ENCODE measurements at regions not wholly inside any gene's neighbourhood (a gene's known extent, or its start where the extent isn't known, plus 50 kb on each side); places are given as distances from the start of the nearest gene placed in this dataset.

DNA sequence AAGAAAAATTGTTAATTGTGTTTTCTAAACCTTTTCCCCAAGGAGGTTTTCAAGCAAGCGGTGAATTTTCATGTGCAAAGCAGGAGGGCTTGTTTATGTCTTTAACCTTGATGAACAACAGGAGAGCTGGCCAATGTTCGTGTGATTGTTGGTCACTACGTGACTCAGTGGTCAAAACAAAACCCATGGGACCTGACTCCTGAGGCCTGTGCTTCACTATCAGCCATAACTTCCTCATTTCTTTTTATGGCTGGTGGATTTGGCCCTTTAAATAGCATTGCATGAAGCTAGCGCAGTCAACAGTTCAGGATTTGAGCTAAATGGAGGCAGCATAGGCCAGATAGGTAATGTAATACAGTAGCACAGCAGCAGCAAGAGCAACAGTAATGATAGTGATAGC, 80.5 kb downstream of the MID1IP1 start:
- TF ChIP-seq, protein P1, sequence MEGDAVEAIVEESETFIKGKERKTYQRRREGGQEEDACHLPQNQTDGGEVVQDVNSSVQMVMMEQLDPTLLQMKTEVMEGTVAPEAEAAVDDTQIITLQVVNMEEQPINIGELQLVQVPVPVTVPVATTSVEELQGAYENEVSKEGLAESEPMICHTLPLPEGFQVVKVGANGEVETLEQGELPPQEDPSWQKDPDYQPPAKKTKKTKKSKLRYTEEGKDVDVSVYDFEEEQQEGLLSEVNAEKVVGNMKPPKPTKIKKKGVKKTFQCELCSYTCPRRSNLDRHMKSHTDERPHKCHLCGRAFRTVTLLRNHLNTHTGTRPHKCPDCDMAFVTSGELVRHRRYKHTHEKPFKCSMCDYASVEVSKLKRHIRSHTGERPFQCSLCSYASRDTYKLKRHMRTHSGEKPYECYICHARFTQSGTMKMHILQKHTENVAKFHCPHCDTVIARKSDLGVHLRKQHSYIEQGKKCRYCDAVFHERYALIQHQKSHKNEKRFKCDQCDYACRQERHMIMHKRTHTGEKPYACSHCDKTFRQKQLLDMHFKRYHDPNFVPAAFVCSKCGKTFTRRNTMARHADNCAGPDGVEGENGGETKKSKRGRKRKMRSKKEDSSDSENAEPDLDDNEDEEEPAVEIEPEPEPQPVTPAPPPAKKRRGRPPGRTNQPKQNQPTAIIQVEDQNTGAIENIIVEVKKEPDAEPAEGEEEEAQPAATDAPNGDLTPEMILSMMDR (IDR thresholded peaks at IDR 0.05) = no peak
- TF ChIP-seq POLR2A (IDR thresholded peaks at IDR 0.05) = no peak

All from thyroid gland (tissue), 4 donors.